HepG2 (cell line): ENCODE measurements at regions not wholly inside any gene's neighbourhood (a gene's known extent, or its start where the extent isn't known, plus 50 kb on each side); places are given as distances from the start of the nearest gene placed in this dataset.

Experiments used
- ATAC-seq: fragments of 200-7000 bp; cut with Tn5 transposase; 3 replicates; pipeline ENCODE4 v1.9.1; 2020; ENCODE audit warnings: mild to moderate bottlenecking, moderate library complexity
- BruUV-seq: library from RNA; stranded (reverse); fragments of 400-500 nt; replicated peaks from 2 replicates; lab custom pipeline; 2021; lab: Mats Ljungman, UMichigan
- CTCF ChIA-PET: fragments of 300-600 bp; formaldehyde crosslinking; extraction: SDS; loops from one replicate; lab custom pipeline; 2021; ENCODE audit warnings: low total read pairs, inconsistent platforms, low intra/inter-chr PET ratio; lab: Yijun Ruan, JAX
- POLR2A ChIA-PET: fragments of 350-600 bp; sonication (Branson Sonifier 250); formaldehyde crosslinking; loops from one replicate; lab custom pipeline; 2020; ENCODE audit warnings: antibody characterized with exemption, inconsistent platforms; lab: Yijun Ruan, JAX
- DNase-seq: peaks from one replicate; pipeline ENCODE4 v3.0.0-alpha.2; 2015; ENCODE audit warnings: low spot score
- FAIRE-seq: peaks from 3 replicates; lab custom pipeline; 2011; peaks lifted over from hg19 to GRCh38; lab: Jason Lieb, UNC
- H2AFZ ChIP-seq: one replicate; pipeline ENCODE4 v1.6.1; 2011; ENCODE audit warnings: low read length, inconsistent platforms
- H3K27ac ChIP-seq: fragments of 300-600 bp; 3 replicates; pipeline ENCODE4 v1.8.0; 2011; ENCODE audit warnings: mixed run types, mild to moderate bottlenecking, mixed read lengths, low read length, inconsistent platforms; ENCODE audit not compliant: insufficient read depth; ENCODE audit errors: extremely low read length
- H3K27me3 ChIP-seq, 2 experiments: fragments of 200-600 bp in 1 of 2; 2 replicates in 1 of 2; 3 replicates in 1 of 2; pipeline versions ENCODE4 v1.6.0 to v1.8.0; 2011; ENCODE audit warnings: low read length in 2 of 2, mild to moderate bottlenecking in 2 of 2, moderate library complexity in 2 of 2, inconsistent platforms in 1 of 2; ENCODE audit not compliant: insufficient read depth in 2 of 2, control insufficient read depth in 1 of 2
- H3K36me3 ChIP-seq, 2 experiments: fragments of 200-600 bp in 1 of 2; replicated peaks in 1 of 2; 2 replicates in 1 of 2; 3 replicates in 1 of 2; pipeline versions ENCODE4 v1.5.1 to v1.8.0; 2011; ENCODE audit warnings: low read length in 2 of 2, inconsistent platforms in 1 of 2; ENCODE audit not compliant: insufficient read depth in 2 of 2, control insufficient read depth in 1 of 2
- H3K4me1 ChIP-seq: 2 replicates; pipeline ENCODE4 v1.5.1; 2012; ENCODE audit warnings: low read length, inconsistent platforms; ENCODE audit not compliant: insufficient read depth
- H3K4me2 ChIP-seq: 2 replicates; pipeline ENCODE4 v1.6.0; 2011; ENCODE audit warnings: low read depth, low read length, inconsistent platforms
- H3K4me3 ChIP-seq, 3 experiments: fragments of 200-600 bp in 1 of 3; sonication (generic), shearing (Covaris generic) in 1 of 3; replicated peaks in 1 of 3; 2 replicates each; pipeline ENCODE4 v1.5.1; 2011 to 2016; ENCODE audit warnings: low read length in 3 of 3, inconsistent platforms in 2 of 3, low read depth in 2 of 3, mild to moderate bottlenecking in 2 of 3, control low read depth in 1 of 3, mixed read lengths in 1 of 3; ENCODE audit not compliant: insufficient read depth in 1 of 3
- H3K79me2 ChIP-seq: one replicate; pipeline ENCODE4 v1.6.1; 2011; ENCODE audit warnings: low read length, inconsistent platforms; ENCODE audit not compliant: insufficient read depth
- H3K9ac ChIP-seq: 2 replicates; pipeline ENCODE4 v1.6.0; 2011; ENCODE audit warnings: mild to moderate bottlenecking, low read depth, low read length, inconsistent platforms; ENCODE audit not compliant: insufficient read depth
- H3K9me3 ChIP-seq: 2 replicates; pipeline ENCODE4 v1.5.1; 2012; ENCODE audit warnings: mild to moderate bottlenecking, low read length
- H4K20me1 ChIP-seq: 2 replicates; pipeline ENCODE4 v1.6.0; 2011; ENCODE audit warnings: inconsistent platforms, mild to moderate bottlenecking, low read length, moderate library complexity; ENCODE audit not compliant: insufficient read depth
- CREM ChIP-seq, 2 experiments: sonication (generic) in 1 of 2; formaldehyde crosslinking in 1 of 2; IDR thresholded peaks; 2 replicates each; pipeline versions ENCODE4 v1.4.0 to v1.6.1; 2016 to 2020; ENCODE audit warnings: antibody characterized with exemption in 1 of 2, mild to moderate bottlenecking in 1 of 2, missing genetic modification reagents in 1 of 2
- KAT8 ChIP-seq: IDR thresholded peaks from 2 replicates; pipeline ENCODE4 v1.6.1; 2016; ENCODE audit warnings: missing genetic modification reagents, missing compliant biosample characterization
- NCOA1 ChIP-seq: sonication (generic); formaldehyde crosslinking; IDR thresholded peaks from 2 replicates; pipeline ENCODE4 v1.9.0; 2021; ENCODE audit warnings: missing genetic modification reagents
- NR2F6 ChIP-seq, 2 experiments: IDR thresholded peaks; 2 replicates each; pipeline ENCODE4 v1.6.1; 2016; ENCODE audit warnings: antibody characterized with exemption in 1 of 2, mild to moderate bottlenecking in 1 of 2
- PPARG ChIP-seq: conservative IDR thresholded peaks from 2 replicates; pipeline ENCODE4 v1.6.1; 2016; ENCODE audit warnings: missing biosample characterization, missing genetic modification reagents
- ZBTB8A ChIP-seq: sonication (generic); formaldehyde crosslinking; IDR thresholded peaks from 2 replicates; pipeline ENCODE4 v1.4.0; 2020; ENCODE audit warnings: mild to moderate bottlenecking, low read depth, missing genetic modification reagents, borderline replicate concordance
- ZMYM2 ChIP-seq: sonication (generic); formaldehyde crosslinking; IDR thresholded peaks from 2 replicates; pipeline ENCODE4 v1.8.0; 2022; ENCODE audit warnings: mild to moderate bottlenecking, missing genetic modification reagents
- ZNF564 ChIP-seq: sonication (generic); formaldehyde crosslinking; IDR thresholded peaks from 2 replicates; pipeline ENCODE4 v1.8.1; 2023; ENCODE audit warnings: mild to moderate bottlenecking, missing genetic modification reagents
- ZNF644 ChIP-seq: IDR thresholded peaks from 2 replicates; pipeline ENCODE4 v1.6.1; 2016; ENCODE audit warnings: low read depth
- WGBS: methylation state at CpG from one replicate; pipeline ENCODE4 v1.1.6; 2017; ENCODE audit warnings: low lambda C conversion rate; 5-methylcytosine and 5-hydroxymethylcytosine counted together
- in situ Hi-C: cut with HindIII; loops from 2 replicates; pipeline ENCODE4 v1.10.0; 2017; ENCODE audit warnings: low pct_unique_long_range_greater_than_20kb; ENCODE audit not compliant: extremely low pct_ligation_motif_present
- intact Hi-C: fragments of 100-400 bp; cut with micrococcal nuclease; formaldehyde crosslinking; loops from one replicate; pipeline ENCODE4 v1.10.0; 2022; ENCODE audit not compliant: unreplicated experiment
- TF ChIP-seq, protein P1 (sequence below): IDR thresholded peaks from 2 replicates; pipeline ENCODE4 v1.4.0; 2020; ENCODE audit warnings: mild to moderate bottlenecking, missing genetic modification reagents
- TF ChIP-seq, protein P2 (sequence below): sonication (generic); formaldehyde crosslinking; IDR thresholded peaks from 2 replicates; pipeline ENCODE4 v1.4.0; 2020; ENCODE audit warnings: mild to moderate bottlenecking, missing genetic modification reagents
- TF ChIP-seq, protein P3 (sequence below): sonication (generic); formaldehyde crosslinking; IDR thresholded peaks from 2 replicates; pipeline ENCODE4 v1.4.0; 2020; ENCODE audit warnings: missing genetic modification reagents, borderline replicate concordance

DNA sequence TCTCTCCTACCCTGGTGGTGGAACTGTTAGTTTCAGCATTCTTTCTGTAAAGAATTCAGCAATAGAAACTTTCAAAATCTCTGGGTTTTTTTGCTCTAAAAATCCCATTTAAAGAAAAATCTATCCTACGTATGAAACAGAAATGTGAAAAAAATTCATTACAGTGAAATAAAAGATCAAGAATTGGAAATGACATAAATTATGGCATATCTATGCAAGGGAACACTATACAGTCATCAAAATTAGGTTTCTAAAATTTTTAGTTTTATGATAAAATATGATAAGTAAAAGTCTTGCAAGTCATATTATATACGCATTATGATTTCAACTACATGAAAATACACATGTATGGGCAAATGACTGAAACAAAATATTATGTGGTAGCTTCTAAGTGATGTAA is 342.6 kb downstream of the CETN3 start (continued):
- TF ChIP-seq, protein P1, sequence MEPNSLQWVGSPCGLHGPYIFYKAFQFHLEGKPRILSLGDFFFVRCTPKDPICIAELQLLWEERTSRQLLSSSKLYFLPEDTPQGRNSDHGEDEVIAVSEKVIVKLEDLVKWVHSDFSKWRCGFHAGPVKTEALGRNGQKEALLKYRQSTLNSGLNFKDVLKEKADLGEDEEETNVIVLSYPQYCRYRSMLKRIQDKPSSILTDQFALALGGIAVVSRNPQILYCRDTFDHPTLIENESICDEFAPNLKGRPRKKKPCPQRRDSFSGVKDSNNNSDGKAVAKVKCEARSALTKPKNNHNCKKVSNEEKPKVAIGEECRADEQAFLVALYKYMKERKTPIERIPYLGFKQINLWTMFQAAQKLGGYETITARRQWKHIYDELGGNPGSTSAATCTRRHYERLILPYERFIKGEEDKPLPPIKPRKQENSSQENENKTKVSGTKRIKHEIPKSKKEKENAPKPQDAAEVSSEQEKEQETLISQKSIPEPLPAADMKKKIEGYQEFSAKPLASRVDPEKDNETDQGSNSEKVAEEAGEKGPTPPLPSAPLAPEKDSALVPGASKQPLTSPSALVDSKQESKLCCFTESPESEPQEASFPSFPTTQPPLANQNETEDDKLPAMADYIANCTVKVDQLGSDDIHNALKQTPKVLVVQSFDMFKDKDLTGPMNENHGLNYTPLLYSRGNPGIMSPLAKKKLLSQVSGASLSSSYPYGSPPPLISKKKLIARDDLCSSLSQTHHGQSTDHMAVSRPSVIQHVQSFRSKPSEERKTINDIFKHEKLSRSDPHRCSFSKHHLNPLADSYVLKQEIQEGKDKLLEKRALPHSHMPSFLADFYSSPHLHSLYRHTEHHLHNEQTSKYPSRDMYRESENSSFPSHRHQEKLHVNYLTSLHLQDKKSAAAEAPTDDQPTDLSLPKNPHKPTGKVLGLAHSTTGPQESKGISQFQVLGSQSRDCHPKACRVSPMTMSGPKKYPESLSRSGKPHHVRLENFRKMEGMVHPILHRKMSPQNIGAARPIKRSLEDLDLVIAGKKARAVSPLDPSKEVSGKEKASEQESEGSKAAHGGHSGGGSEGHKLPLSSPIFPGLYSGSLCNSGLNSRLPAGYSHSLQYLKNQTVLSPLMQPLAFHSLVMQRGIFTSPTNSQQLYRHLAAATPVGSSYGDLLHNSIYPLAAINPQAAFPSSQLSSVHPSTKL (CRISPR knock-in tag), result no peak
- TF ChIP-seq, protein P2, sequence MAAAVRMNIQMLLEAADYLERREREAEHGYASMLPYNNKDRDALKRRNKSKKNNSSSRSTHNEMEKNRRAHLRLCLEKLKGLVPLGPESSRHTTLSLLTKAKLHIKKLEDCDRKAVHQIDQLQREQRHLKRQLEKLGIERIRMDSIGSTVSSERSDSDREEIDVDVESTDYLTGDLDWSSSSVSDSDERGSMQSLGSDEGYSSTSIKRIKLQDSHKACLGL, result no peak
- TF ChIP-seq KAT8 (no peak), ZNF644 (CRISPR knock-in tag) (no peak), ZBTB8A (no peak), PPARG (CRISPR knock-in tag) (no peak)

DNA sequence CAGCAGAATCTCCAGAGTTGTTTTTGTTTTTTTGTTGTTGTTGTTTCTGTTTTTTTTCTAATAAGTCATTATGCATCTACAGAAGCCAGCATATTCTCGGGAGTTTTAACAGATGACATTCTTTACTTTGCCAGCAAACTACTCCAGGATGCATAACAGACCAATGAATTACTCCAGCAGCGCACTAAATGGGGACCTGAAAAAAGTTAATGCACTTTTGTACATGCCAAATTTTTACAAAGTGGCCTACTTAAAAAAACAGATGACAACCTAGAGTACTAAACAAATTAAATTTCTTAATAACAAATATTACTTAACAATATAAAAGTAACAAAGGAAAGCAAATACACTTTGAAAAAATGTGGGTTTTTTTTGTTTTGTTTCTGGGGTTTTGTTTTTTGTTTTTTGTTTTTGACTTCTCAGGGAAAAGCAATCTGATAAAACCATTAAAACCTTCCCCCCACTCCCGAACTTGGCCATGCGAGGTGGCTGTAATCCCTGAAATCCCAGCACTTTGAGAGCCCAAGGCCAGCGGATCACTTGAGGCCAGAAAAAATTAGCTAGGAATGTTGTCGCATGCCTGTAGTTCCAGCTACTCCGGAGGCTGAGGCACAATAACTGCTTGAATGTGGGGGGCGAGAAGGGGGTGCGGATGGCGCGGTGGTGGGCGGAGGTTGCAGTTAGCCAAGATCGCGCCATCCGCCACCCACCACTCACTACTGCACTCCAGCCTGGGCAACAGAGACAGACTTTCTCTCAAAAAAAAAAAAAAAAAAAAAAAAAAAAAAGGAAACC is 352.4 kb downstream of the CETN3 start:
- 31% methylated on average over 15 of the region's 15 CpGs for WGBS
- Histone ChIP-seq H3K9me3 (no peaks in the 10 kb centered on the region), H3K9ac (no peak overlapping the region), H3K27me3 (no peaks in the 10 kb centered on the region; a peak in 1 of 5 replicates), H3K4me2 (no peak overlapping the region), H3K79me2 (no peaks in the 10 kb centered on the region), H4K20me1 (no peaks in the 10 kb centered on the region), H3K27ac (no peak overlapping the region), H2AFZ (no peak overlapping the region), H3K4me3 (no peak overlapping the region), H3K36me3 (no peaks in the 10 kb centered on the region), H3K4me1 (no peaks in the 10 kb centered on the region)
- intact Hi-C loops, result no loop called here
- no TSS peak for BruUV-seq
- ATAC-seq (no peak), DNase-seq (no peak), FAIRE-seq (no peak)
- POLR2A ChIA-PET, result no interaction called here
- in situ Hi-C loops, result no loop called here
- CTCF ChIA-PET, result no interaction called here
- TF ChIP-seq NCOA1 (CRISPR knock-in tag) (no peak), ZNF564 (CRISPR knock-in tag) (no peak), NR2F6 (IDR thresholded peaks at IDR 0.05) (no peak), NR2F6 (CRISPR knock-in tag; IDR thresholded peaks at IDR 0.05) (no peak), CREM (IDR thresholded peaks at IDR 0.05) (no peak), CREM (CRISPR knock-in tag; IDR thresholded peaks at IDR 0.05) (no peak), ZMYM2 (CRISPR knock-in tag) (no peak)
- TF ChIP-seq, protein P3, sequence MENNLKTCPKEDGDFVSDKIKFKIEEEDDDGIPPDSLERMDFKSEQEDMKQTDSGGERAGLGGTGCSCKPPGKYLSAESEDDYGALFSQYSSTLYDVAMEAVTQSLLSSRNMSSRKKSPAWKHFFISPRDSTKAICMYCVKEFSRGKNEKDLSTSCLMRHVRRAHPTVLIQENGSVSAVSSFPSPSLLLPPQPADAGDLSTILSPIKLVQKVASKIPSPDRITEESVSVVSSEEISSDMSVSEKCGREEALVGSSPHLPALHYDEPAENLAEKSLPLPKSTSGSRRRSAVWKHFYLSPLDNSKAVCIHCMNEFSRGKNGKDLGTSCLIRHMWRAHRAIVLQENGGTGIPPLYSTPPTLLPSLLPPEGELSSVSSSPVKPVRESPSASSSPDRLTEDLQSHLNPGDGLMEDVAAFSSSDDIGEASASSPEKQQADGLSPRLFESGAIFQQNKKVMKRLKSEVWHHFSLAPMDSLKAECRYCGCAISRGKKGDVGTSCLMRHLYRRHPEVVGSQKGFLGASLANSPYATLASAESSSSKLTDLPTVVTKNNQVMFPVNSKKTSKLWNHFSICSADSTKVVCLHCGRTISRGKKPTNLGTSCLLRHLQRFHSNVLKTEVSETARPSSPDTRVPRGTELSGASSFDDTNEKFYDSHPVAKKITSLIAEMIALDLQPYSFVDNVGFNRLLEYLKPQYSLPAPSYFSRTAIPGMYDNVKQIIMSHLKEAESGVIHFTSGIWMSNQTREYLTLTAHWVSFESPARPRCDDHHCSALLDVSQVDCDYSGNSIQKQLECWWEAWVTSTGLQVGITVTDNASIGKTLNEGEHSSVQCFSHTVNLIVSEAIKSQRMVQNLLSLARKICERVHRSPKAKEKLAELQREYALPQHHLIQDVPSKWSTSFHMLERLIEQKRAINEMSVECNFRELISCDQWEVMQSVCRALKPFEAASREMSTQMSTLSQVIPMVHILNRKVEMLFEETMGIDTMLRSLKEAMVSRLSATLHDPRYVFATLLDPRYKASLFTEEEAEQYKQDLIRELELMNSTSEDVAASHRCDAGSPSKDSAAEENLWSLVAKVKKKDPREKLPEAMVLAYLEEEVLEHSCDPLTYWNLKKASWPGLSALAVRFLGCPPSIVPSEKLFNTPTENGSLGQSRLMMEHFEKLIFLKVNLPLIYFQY, result no peak
